IMR-90 (cell line): ENCODE measurements at regions not wholly inside any gene's neighbourhood (a gene's known extent, or its start where the extent isn't known, plus 50 kb on each side); places are given as distances from the start of the nearest gene placed in this dataset.

ENCODE experiments used
- ATAC-seq: fragments of 200-7000 bp; cut with Tn5 transposase; 2 replicates; pipeline ENCODE4 v1.9.1; 2020; ENCODE audit warnings: low read depth, mild to moderate bottlenecking, moderate library complexity
- BruUV-seq: library from RNA; stranded (reverse); fragments of 400-500 nt; replicated peaks from 2 replicates; lab custom pipeline; 2021; lab: Mats Ljungman, UMichigan
- CTCF ChIA-PET: fragments of 300-600 bp; formaldehyde crosslinking; extraction: SDS; loops from one replicate; lab custom pipeline; 2021; ENCODE audit warnings: antibody characterized with exemption; lab: Yijun Ruan, JAX
- POLR2A ChIA-PET: fragments of 300-600 bp; sonication (Branson Sonifier 250); formaldehyde crosslinking; loops from one replicate; lab custom pipeline; 2022; ENCODE audit warnings: antibody characterized with exemption; ENCODE audit not compliant: unreplicated experiment; lab: Charles Lee
- DNase-seq: peaks from one replicate; pipeline ENCODE4 v3.0.0; 2013
- H2AFZ ChIP-seq: replicated peaks from 2 replicates; pipeline ENCODE3; 2013; ENCODE audit warnings: low read length, mild to moderate bottlenecking; ENCODE audit not compliant: poor library complexity
- H2AK5ac ChIP-seq: 2 replicates; pipeline ENCODE4 v1.6.1; 2013; ENCODE audit warnings: low read depth, low read length, inconsistent platforms
- H2AK9ac ChIP-seq: replicated peaks from 2 replicates; pipeline ENCODE3; 2013; ENCODE audit warnings: mild to moderate bottlenecking, low read depth, low read length, moderate library complexity; ENCODE audit not compliant: poor library complexity
- H2BK120ac ChIP-seq: 2 replicates; pipeline ENCODE4 v1.6.1; 2013; ENCODE audit warnings: low read depth, low read length, inconsistent platforms
- H2BK15ac ChIP-seq: 3 replicates; pipeline ENCODE4 v1.6.1; 2013; ENCODE audit warnings: low read depth, low read length, inconsistent platforms
- H2BK20ac ChIP-seq: 2 replicates; pipeline ENCODE4 v1.6.1; 2013; ENCODE audit warnings: low read depth, mild to moderate bottlenecking, inconsistent platforms, low read length, moderate library complexity
- H2BK5ac ChIP-seq: 2 replicates; pipeline ENCODE4 v1.6.1; 2013; ENCODE audit warnings: mild to moderate bottlenecking, low read depth, low read length, inconsistent platforms; ENCODE audit not compliant: poor library complexity, severe bottlenecking
- H3K14ac ChIP-seq: replicated peaks from 2 replicates; pipeline ENCODE4 v1.6.1; 2013; ENCODE audit warnings: low read depth, low read length, inconsistent platforms
- H3K18ac ChIP-seq: 2 replicates; pipeline ENCODE4 v1.6.1; 2013; ENCODE audit warnings: low read depth, low read length, control low read depth
- H3K23ac ChIP-seq: 2 replicates; pipeline ENCODE4 v1.6.1; 2013; ENCODE audit warnings: low read depth, low read length, inconsistent platforms
- H3K27ac ChIP-seq: 2 replicates; pipeline ENCODE4 v1.5.1; 2013; ENCODE audit warnings: mild to moderate bottlenecking, control low read depth, low read length; ENCODE audit not compliant: insufficient read depth
- H3K27me3 ChIP-seq: 2 replicates; pipeline ENCODE4 v1.6.1; 2013; ENCODE audit warnings: low read length; ENCODE audit not compliant: control insufficient read depth, insufficient read depth
- H3K36me3 ChIP-seq: 2 replicates; pipeline ENCODE4 v1.6.1; 2013; ENCODE audit warnings: low read length, mixed read lengths; ENCODE audit not compliant: control insufficient read depth, insufficient read depth
- H3K4ac ChIP-seq: 2 replicates; pipeline ENCODE4 v1.6.1; 2013; ENCODE audit warnings: low read depth, low read length, inconsistent platforms
- H3K4me1 ChIP-seq: 2 replicates; pipeline ENCODE4 v1.6.1; 2013; ENCODE audit warnings: low read length, mixed read lengths; ENCODE audit not compliant: control insufficient read depth, insufficient read depth
- H3K4me2 ChIP-seq: 2 replicates; pipeline ENCODE4 v1.6.1; 2013; ENCODE audit warnings: low read depth, mild to moderate bottlenecking, control low read depth, low read length, moderate library complexity
- H3K4me3 ChIP-seq: 2 replicates; pipeline ENCODE4 v1.5.1; 2013; ENCODE audit warnings: low read depth, mild to moderate bottlenecking, control low read depth, low read length, moderate library complexity; ENCODE audit not compliant: insufficient read depth
- H3K56ac ChIP-seq: 2 replicates; pipeline ENCODE4 v1.6.1; 2013; ENCODE audit warnings: low read length, inconsistent platforms; ENCODE audit not compliant: insufficient read depth; ENCODE audit errors: extremely low read depth
- H3K79me1 ChIP-seq, 2 experiments: 2 replicates each; pipeline ENCODE4 v1.6.1; 2013; ENCODE audit warnings: low read length in 2 of 2, inconsistent platforms in 1 of 2, low read depth in 1 of 2
- H3K9ac ChIP-seq: 2 replicates; pipeline ENCODE4 v1.6.1; 2013; ENCODE audit warnings: low read depth, low read length, control low read depth
- H3K9me1 ChIP-seq: 2 replicates; pipeline ENCODE4 v1.6.1; 2013; ENCODE audit warnings: low read length, inconsistent platforms; ENCODE audit not compliant: insufficient read depth
- H3K9me3 ChIP-seq: 2 replicates; pipeline ENCODE4 v1.6.1; 2013; ENCODE audit warnings: low read length; ENCODE audit not compliant: control insufficient read depth, insufficient read depth
- H4K20me1 ChIP-seq: 2 replicates; pipeline ENCODE4 v1.6.1; 2013; ENCODE audit warnings: low read length, inconsistent platforms; ENCODE audit not compliant: insufficient read depth
- H4K5ac ChIP-seq: 2 replicates; pipeline ENCODE4 v1.6.1; 2013; ENCODE audit warnings: mild to moderate bottlenecking, low read depth, low read length, control low read depth
- H4K8ac ChIP-seq, 2 experiments: 2 replicates each; pipeline ENCODE4 v1.6.1; 2013; ENCODE audit warnings: low read depth in 2 of 2, low read length in 2 of 2, control low read depth in 1 of 2, inconsistent platforms in 1 of 2
- H4K91ac ChIP-seq: 2 replicates; pipeline ENCODE4 v1.6.1; 2013; ENCODE audit warnings: low read depth, low read length, inconsistent platforms; ENCODE audit not compliant: insufficient read depth
- CEBPB ChIP-seq: IDR thresholded peaks from 2 replicates; pipeline ENCODE4 v1.6.1; 2012; ENCODE audit warnings: low read depth, low read length, improper control_type of control experiment
- CHD1 ChIP-seq: IDR thresholded peaks from 2 replicates; pipeline ENCODE4 v1.6.1; 2012; ENCODE audit warnings: low read depth, low read length, improper control_type of control experiment
- FOS ChIP-seq: fragments of 150-350 bp; IDR thresholded peaks from 2 replicates; pipeline ENCODE4 v1.6.1; 2016; ENCODE audit warnings: low read depth, low read length
- MAFK ChIP-seq: IDR thresholded peaks from 2 replicates; pipeline ENCODE4 v1.6.1; 2012; ENCODE audit warnings: low read depth, low read length, improper control_type of control experiment
- MXI1 ChIP-seq: IDR thresholded peaks from 2 replicates; pipeline ENCODE4 v1.6.1; 2012; ENCODE audit warnings: low read depth, mild to moderate bottlenecking, low read length, moderate library complexity, borderline replicate concordance
- POLR2A ChIP-seq: IDR thresholded peaks from 2 replicates; pipeline ENCODE4 v1.6.1; 2012; ENCODE audit warnings: mild to moderate bottlenecking, low read depth, low read length
- RAD21 ChIP-seq: IDR thresholded peaks from 2 replicates; pipeline ENCODE4 v1.6.1; 2012; ENCODE audit warnings: low read length, improper control_type of control experiment
- RCOR1 ChIP-seq: IDR thresholded peaks from 2 replicates; pipeline ENCODE4 v1.6.1; 2012; ENCODE audit warnings: mild to moderate bottlenecking, low read length, improper control_type of control experiment; ENCODE audit not compliant: insufficient replicate concordance
- RFX5 ChIP-seq: IDR thresholded peaks from 2 replicates; pipeline ENCODE4 v1.8.0; 2012; ENCODE audit warnings: low read depth, mild to moderate bottlenecking, low read length, moderate library complexity
- SMC3 ChIP-seq: fragments of 150-350 bp; IDR thresholded peaks from 2 replicates; pipeline ENCODE4 v1.6.1; 2016; ENCODE audit warnings: low read depth, mild to moderate bottlenecking, antibody characterized with exemption, low read length, moderate library complexity
- WGBS, 2 experiments: methylation state at CpG; one replicate each; pipeline versions ENCODE4 v1.1.5 to v1.1.7; 2013; ENCODE audit warnings: missing lambda C conversion rate in 2 of 2; ENCODE audit not compliant: insufficient read length in 1 of 2; ENCODE audit errors: extremely low coverage in 2 of 2; 5-methylcytosine and 5-hydroxymethylcytosine counted together
- dilution Hi-C: fragments of 300-500 bp; cut with HindIII; formaldehyde crosslinking; loops from one replicate; pipeline ENCODE4 v1.14.3; 2018; ENCODE audit warnings: low sequenced_read_pairs; ENCODE audit not compliant: unreplicated experiment
- in situ Hi-C: fragments of 300-500 bp; cut with MboI; formaldehyde crosslinking; loops from 3 replicates; pipeline ENCODE4 v1.14.3; 2019; ENCODE audit warnings: low sequenced_read_pairs, inconsistent platforms, mixed read lengths
- intact Hi-C: fragments of 100-400 bp; cut with micrococcal nuclease; formaldehyde crosslinking; loops from 2 replicates; pipeline ENCODE4 v1.10.0; 2022
- TF ChIP-seq, protein P1 (sequence below): conservative IDR thresholded peaks from 2 replicates; pipeline ENCODE4 v1.5.1; 2012; ENCODE audit warnings: mild to moderate bottlenecking, low read depth, low read length, improper control_type of control experiment

DNA sequence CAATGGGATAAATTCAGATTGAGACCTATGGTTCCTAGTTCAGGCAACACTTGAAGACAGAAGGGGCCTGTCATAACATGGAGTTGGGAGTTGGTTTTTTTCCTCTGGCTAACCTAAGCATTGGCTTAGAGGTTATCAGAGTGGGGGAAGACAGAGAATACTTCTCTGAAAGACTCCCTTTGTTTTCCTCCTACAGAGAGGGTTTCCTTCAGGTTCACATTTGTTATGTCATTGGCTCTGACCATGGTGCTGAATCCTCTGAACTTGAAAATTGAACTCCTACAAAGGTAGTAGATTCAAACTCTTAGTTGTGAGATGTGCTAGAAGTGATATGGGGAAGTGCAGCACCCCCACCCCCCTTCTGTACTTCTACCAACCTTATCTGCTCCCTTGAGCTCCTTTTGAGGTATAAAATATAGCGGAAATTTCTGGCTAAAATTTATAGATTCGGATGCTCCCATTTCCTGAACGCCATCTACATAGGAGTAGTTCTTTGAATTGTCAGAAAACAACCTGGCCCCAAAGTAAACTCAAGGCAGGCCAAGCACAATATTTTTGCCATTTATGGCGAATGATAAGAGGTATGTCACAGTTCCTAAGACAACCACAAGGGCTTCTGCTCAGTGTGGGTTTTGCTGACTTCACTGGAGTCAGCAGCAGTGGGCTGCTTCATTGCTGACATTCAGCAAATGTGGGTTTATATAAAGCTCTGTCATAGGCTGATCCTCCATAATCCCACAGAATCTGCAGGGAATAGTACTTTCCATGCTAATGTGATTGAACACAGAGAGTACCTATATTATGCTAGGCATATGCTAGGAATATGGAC lies 131.6 kb upstream of the KLF14 start:
- WGBS, 2 experiments = 100% methylated on average over 2 of the region's 4 CpGs; no CpG with 5 or more reads in 1 of the 2 experiments
- ChIA-PET CTCF (interaction anchor here (1.1 to 1.4 kb wide), 3 partner anchors 17 to 203 kb away, joined by 3 read pairs; no protein-coding TSS in a partner anchor), POLR2A (interaction anchor here (0.6 kb wide), 1 partner anchor 34 kb away, joined by 5 read pairs; no protein-coding TSS in a partner anchor)
- Histone ChIP-seq H3K36me3 (peaks cover 39% of the 10 kb centered on the region), H3K23ac (no peak overlapping the region), H3K27ac (no peak overlapping the region), H4K91ac (no peak overlapping the region), H2BK15ac (no peak overlapping the region), H3K9me3 (peaks cover 6% of the 10 kb centered on the region), H2BK20ac (no peak overlapping the region), H3K27me3 (no peaks in the 10 kb centered on the region), H2AK5ac (no peak overlapping the region), H3K4me3 (no peak overlapping the region), H3K56ac (no peak overlapping the region), H3K14ac (no peak overlapping the region), H3K4me2 (no peak overlapping the region), H3K9ac (no peak overlapping the region), H3K9me1 (no peaks in the 10 kb centered on the region; the same call in 1 of the 2 replicates), H2AK9ac (no peak overlapping the region), H4K5ac (no peak overlapping the region), H2BK120ac (no peak overlapping the region), H2AFZ (no peak overlapping the region), H3K79me1 (peaks cover 0 to 43% of the 10 kb centered on the region in 2 experiments), H3K4me1 (peaks cover 8% of the 10 kb centered on the region), H2BK5ac (no peak overlapping the region), H3K4ac (no peak overlapping the region), H4K20me1 (peaks cover 34% of the 10 kb centered on the region), H3K18ac (no peak overlapping the region), H4K8ac (no peak overlapping the region)
- peak; percentile 61 for DNase-seq
- intact Hi-C loops = no loop called here
- no TSS peak for BruUV-seq
- in situ Hi-C loops = no loop called here
- TF ChIP-seq, protein P1, sequence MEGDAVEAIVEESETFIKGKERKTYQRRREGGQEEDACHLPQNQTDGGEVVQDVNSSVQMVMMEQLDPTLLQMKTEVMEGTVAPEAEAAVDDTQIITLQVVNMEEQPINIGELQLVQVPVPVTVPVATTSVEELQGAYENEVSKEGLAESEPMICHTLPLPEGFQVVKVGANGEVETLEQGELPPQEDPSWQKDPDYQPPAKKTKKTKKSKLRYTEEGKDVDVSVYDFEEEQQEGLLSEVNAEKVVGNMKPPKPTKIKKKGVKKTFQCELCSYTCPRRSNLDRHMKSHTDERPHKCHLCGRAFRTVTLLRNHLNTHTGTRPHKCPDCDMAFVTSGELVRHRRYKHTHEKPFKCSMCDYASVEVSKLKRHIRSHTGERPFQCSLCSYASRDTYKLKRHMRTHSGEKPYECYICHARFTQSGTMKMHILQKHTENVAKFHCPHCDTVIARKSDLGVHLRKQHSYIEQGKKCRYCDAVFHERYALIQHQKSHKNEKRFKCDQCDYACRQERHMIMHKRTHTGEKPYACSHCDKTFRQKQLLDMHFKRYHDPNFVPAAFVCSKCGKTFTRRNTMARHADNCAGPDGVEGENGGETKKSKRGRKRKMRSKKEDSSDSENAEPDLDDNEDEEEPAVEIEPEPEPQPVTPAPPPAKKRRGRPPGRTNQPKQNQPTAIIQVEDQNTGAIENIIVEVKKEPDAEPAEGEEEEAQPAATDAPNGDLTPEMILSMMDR = 0 out of 2 replicates have a peak, but pooled peaks have one; percentile 5
- TF ChIP-seq RAD21 (no peak), POLR2A (no peak), CEBPB (no peak), SMC3 (no peak), FOS (no peak), RCOR1 (no peak), MAFK (peak; percentile 57; the same call in 1 of the 2 replicates), MXI1 (no peak), CHD1 (no peak), RFX5 (no peak)
- peak; percentile 23; the same call in 1 of the 2 replicates for ATAC-seq
- dilution Hi-C loops = no loop called here
